ENCODE measurements at regions not wholly inside any gene's neighbourhood (a gene's known extent, or its start where the extent isn't known, plus 50 kb on each side); places are given as distances from the start of the nearest gene placed in this dataset.

GRCh38 chr14:58794993-58795762, 157.4 kb downstream of the DACT1 start:
- H3K27ac ChIP-seq: no peak overlapping the region
- no peaks in the 10 kb centered on the region for H3K27me3 ChIP-seq
- TF ChIP-seq CTCF (IDR thresholded peaks at IDR 0.05): no peak
- no peak for TF ChIP-seq POLR2A (IDR thresholded peaks at IDR 0.05)
- H3K36me3 ChIP-seq: no peaks in the 10 kb centered on the region
- no peak for DNase-seq (ENCODE audit: extremely low spot score in 2 of 2)
- no peaks in the 10 kb centered on the region for H3K4me1 ChIP-seq
- intact Hi-C loops (cut with DNase I): no loop called here
- no peak overlapping the region for H3K4me3 ChIP-seq
- no peaks in the 10 kb centered on the region for H3K9me3 ChIP-seq

GRCh38 chr14:58796242-58797009, 158.7 kb downstream of the DACT1 start:
- no peak for DNase-seq (ENCODE audit: extremely low spot score in 2 of 2)
- Histone ChIP-seq H3K36me3 (no peaks in the 10 kb centered on the region), H3K27me3 (no peaks in the 10 kb centered on the region), H3K4me1 (no peaks in the 10 kb centered on the region), H3K4me3 (no peak overlapping the region), H3K9me3 (no peaks in the 10 kb centered on the region), H3K27ac (no peak overlapping the region)
- intact Hi-C loops (cut with DNase I): no loop called here
- TF ChIP-seq POLR2AphosphoS5 (IDR thresholded peaks at IDR 0.05; ENCODE audit: insufficient read depth in 1 of 2, low read depth in 1 of 2) (no peak), POLR2A (IDR thresholded peaks at IDR 0.05) (no peak), CTCF (IDR thresholded peaks at IDR 0.05) (no peak)

DNA sequence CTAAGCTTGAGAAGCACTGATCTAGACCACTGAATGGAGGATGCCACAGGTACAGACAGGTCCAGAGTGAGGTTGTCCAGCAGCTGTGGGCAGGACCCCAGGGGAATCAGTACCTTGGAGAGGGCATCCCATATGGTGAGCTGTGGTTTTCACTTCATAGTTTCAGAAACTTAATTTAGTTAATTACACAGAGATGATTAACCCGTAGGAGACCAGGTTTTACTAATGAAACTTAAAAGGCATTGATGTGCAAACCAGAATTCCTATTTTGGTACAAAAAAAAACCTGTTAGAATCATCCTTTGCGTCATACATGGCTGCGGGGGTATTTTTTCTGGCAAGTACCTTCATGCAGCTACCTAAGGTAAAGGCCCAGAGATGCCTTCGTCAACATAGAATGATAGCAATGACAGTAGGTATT, 159.3 kb downstream of the DACT1 start:
- no peak for DNase-seq (ENCODE audit: extremely low spot score in 2 of 2)
- TF ChIP-seq POLR2AphosphoS5 (IDR thresholded peaks at IDR 0.05; ENCODE audit: insufficient read depth in 1 of 2, low read depth in 1 of 2) (no peak), CTCF (IDR thresholded peaks at IDR 0.05) (no peak), POLR2A (IDR thresholded peaks at IDR 0.05) (no peak)
- H3K4me1 ChIP-seq: no peaks in the 10 kb centered on the region
- intact Hi-C loops (cut with DNase I): no loop called here
- no peaks in the 10 kb centered on the region for H3K36me3 ChIP-seq
- no peaks in the 10 kb centered on the region for H3K9me3 ChIP-seq
- no peaks in the 10 kb centered on the region for H3K27me3 ChIP-seq
- no peak overlapping the region for H3K4me3 ChIP-seq
- no peak overlapping the region for H3K27ac ChIP-seq

DNA sequence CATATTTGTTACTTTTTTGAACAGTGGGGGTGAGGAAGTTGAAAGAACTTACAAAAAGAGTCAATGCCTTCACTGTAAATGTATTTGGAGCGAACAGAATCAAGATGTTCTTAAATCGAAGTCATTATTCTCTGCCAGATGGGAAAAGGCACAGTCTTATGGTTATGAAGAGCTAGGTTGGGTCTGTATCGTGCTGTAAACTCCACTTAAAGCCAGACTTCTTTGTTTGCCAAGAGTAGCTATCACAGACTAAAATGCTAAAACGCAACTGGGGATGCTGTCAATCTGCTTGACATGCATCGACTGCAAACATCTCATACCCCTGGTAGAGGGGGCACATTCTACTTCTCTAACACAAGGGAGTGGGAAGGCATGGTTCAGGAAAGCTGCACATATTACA, 160.4 kb downstream of the DACT1 start:
- H3K27me3 ChIP-seq: no peaks in the 10 kb centered on the region
- TF ChIP-seq POLR2AphosphoS5 (IDR thresholded peaks at IDR 0.05; ENCODE audit: insufficient read depth in 1 of 2, low read depth in 1 of 2) (no peak), CTCF (IDR thresholded peaks at IDR 0.05) (no peak), POLR2A (IDR thresholded peaks at IDR 0.05) (no peak)
- H3K9me3 ChIP-seq: no peaks in the 10 kb centered on the region
- intact Hi-C loops (cut with DNase I): no loop called here
- no peak overlapping the region for H3K4me3 ChIP-seq
- H3K27ac ChIP-seq: no peak overlapping the region
- no peaks in the 10 kb centered on the region for H3K4me1 ChIP-seq
- H3K36me3 ChIP-seq: no peaks in the 10 kb centered on the region
- DNase-seq (ENCODE audit: extremely low spot score in 2 of 2): no peak

GRCh38 chr14:58801086-58801485, 163.3 kb downstream of the DACT1 start:
- no peaks in the 10 kb centered on the region for H3K27me3 ChIP-seq
- DNase-seq (ENCODE audit: extremely low spot score in 2 of 2): no peak
- no peak overlapping the region for H3K27ac ChIP-seq
- no peaks in the 10 kb centered on the region for H3K4me1 ChIP-seq
- TF ChIP-seq CTCF (IDR thresholded peaks at IDR 0.05): no peak
- TF ChIP-seq POLR2A (IDR thresholded peaks at IDR 0.05): no peak
- TF ChIP-seq POLR2AphosphoS5 (IDR thresholded peaks at IDR 0.05; ENCODE audit: insufficient read depth in 1 of 2, low read depth in 1 of 2): no peak
- intact Hi-C loops (cut with DNase I): loop anchor here (10.0 kb wide), 1 partner anchor 46 kb away; no protein-coding TSS in a partner anchor
- no peaks in the 10 kb centered on the region for H3K36me3 ChIP-seq
- H3K4me3 ChIP-seq: no peak overlapping the region
- no peaks in the 10 kb centered on the region for H3K9me3 ChIP-seq

Measured in vagina (tissue), 2 donors.